ENCODE measurements at regions not wholly inside any gene's neighbourhood (a gene's known extent, or its start where the extent isn't known, plus 50 kb on each side); places are given as distances from the start of the nearest gene placed in this dataset.

DNA sequence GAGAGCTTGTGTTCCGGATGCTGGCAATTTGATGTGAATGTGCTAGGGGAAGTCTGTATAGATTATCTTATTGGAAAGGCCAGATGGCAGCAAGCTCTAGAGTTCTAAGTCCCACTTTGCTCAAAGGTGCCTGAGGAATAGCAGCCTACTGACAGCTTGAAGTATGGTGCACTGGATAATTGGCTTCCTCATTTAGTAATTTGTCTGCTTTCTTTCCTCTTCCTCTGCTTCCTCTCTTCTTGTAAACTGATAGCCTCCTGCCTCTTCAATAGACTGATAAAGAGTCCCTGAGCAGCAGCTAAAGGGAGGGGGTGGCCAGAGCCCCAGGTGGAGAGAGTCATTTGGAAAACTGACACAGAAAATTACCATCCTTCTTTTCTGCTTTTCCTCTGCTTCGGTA lies 177.3 kb downstream of the FGF1 start (continued):
- TF ChIP-seq, protein P1, sequence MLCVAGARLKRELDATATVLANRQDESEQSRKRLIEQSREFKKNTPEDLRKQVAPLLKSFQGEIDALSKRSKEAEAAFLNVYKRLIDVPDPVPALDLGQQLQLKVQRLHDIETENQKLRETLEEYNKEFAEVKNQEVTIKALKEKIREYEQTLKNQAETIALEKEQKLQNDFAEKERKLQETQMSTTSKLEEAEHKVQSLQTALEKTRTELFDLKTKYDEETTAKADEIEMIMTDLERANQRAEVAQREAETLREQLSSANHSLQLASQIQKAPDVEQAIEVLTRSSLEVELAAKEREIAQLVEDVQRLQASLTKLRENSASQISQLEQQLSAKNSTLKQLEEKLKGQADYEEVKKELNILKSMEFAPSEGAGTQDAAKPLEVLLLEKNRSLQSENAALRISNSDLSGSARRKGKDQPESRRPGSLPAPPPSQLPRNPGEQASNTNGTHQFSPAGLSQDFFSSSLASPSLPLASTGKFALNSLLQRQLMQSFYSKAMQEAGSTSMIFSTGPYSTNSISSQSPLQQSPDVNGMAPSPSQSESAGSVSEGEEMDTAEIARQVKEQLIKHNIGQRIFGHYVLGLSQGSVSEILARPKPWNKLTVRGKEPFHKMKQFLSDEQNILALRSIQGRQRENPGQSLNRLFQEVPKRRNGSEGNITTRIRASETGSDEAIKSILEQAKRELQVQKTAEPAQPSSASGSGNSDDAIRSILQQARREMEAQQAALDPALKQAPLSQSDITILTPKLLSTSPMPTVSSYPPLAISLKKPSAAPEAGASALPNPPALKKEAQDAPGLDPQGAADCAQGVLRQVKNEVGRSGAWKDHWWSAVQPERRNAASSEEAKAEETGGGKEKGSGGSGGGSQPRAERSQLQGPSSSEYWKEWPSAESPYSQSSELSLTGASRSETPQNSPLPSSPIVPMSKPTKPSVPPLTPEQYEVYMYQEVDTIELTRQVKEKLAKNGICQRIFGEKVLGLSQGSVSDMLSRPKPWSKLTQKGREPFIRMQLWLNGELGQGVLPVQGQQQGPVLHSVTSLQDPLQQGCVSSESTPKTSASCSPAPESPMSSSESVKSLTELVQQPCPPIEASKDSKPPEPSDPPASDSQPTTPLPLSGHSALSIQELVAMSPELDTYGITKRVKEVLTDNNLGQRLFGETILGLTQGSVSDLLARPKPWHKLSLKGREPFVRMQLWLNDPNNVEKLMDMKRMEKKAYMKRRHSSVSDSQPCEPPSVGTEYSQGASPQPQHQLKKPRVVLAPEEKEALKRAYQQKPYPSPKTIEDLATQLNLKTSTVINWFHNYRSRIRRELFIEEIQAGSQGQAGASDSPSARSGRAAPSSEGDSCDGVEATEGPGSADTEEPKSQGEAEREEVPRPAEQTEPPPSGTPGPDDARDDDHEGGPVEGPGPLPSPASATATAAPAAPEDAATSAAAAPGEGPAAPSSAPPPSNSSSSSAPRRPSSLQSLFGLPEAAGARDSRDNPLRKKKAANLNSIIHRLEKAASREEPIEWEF (CRISPR knock-in tag; IDR thresholded peaks at IDR 0.05) = no peak
- TF ChIP-seq ZNF232 (CRISPR knock-in tag; IDR thresholded peaks at IDR 0.05) = no peak
- TF ChIP-seq NCOR1 (IDR thresholded peaks at IDR 0.05) = peak; percentile 52; the same call in 1 of the 2 replicates
- peak in 1 of 2 experiments; percentile 25; a peak in 1 of 4 replicates for TF ChIP-seq RAD21 (CRISPR knock-in tag; conservative IDR thresholded peaks at IDR 0.05 in 1 of 2, IDR thresholded peaks at IDR 0.05 in 1 of 2)
- TF ChIP-seq, protein P2, sequence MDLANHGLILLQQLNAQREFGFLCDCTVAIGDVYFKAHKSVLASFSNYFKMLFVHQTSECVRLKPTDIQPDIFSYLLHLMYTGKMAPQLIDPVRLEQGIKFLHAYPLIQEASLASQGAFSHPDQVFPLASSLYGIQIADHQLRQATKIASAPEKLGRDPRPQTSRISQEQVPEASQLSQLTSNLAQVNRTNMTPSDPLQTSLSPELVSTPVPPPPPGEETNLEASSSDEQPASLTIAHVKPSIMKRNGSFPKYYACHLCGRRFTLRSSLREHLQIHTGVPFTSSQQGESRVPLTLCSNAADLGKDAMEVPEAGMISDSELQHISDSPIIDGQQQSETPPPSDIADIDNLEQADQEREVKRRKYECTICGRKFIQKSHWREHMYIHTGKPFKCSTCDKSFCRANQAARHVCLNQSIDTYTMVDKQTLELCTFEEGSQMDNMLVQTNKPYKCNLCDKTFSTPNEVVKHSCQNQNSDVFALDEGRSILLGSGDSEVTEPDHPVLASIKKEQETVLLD (IDR thresholded peaks at IDR 0.05) = no peak
- TF ChIP-seq ZNF274 (IDR thresholded peaks at IDR 0.05; ENCODE audit: borderline replicate concordance, low read depth, low read length) = no peak
- TF ChIP-seq RCOR1 (IDR thresholded peaks at IDR 0.05; ENCODE audit: borderline replicate concordance in 1 of 2, low read depth in 2 of 2, low read length in 2 of 2) = 0 out of 4 replicates have a peak, but pooled peaks of 1 of the 2 experiments have one; percentile 33
- no peak for TF ChIP-seq SNRNP70 (optimal IDR thresholded peaks at IDR 0.05; ENCODE audit: low read depth, low read length)
- no peak for TF ChIP-seq ELF4 (CRISPR knock-in tag; IDR thresholded peaks at IDR 0.05)
- peak in 1 of 2 experiments; percentile 33; a peak in 1 of 4 replicates for TF ChIP-seq MAZ (CRISPR knock-in tag; conservative IDR thresholded peaks at IDR 0.05 in 1 of 2, IDR thresholded peaks at IDR 0.05 in 1 of 2)
- TF ChIP-seq TRIM24 (IDR thresholded peaks at IDR 0.05) = 0 out of 4 replicates have a peak, but pooled peaks of 1 of the 2 experiments have one; percentile 29

Measured in K562 (cell line).